Hematopoietic multipotent progenitor cell treated with erythropoietin and hydrocortisone succinate and interleukin-3 and kit ligand, for 6 days (in vitro differentiated cells): ENCODE measurements at regions not wholly inside any gene's neighbourhood (a gene's known extent, or its start where the extent isn't known, plus 50 kb on each side); places are given as distances from the start of the nearest gene placed in this dataset.

Experiments
- DNase-seq: peaks from one replicate; pipeline ENCODE4 v3.0.0-alpha.2; 2015

DNA sequence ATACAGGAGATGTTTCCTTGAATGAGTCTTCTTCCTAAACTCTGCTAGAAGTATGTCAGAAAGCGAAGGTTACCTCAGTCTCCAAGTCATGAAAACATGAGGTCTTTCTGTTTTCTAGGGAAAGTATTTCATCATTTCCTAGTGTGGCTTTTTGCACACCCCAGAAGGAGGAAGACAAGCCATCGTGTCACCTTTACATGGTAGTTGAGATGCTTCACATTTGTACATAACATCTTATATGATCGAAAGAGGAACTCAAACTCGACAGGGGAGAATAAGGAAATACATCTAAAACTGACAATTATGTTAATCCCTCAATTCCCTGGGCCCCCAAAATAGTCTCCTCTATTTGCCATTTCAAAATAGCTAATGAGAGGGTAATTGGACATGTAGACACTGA, 214.1 kb upstream of the PLEKHG7 start:
- no peak for DNase-seq

DNA sequence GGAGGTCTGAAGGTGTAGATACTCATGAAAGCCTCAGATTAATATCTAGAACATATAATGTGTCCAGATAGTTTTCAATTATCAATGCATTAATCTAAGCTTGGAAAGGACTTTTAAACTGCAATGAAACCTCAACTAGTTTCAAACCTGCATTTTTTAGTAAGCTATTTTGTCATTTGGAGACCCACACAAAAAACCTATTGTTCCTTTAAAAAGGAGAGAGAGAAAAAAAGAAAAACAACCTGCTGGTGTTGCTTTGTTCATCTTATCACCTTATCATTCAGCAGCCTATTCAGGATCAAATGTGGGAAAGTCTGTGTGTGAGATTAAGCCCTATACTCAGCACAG, 215.7 kb upstream of the PLEKHG7 start:
- no peak for DNase-seq

DNA sequence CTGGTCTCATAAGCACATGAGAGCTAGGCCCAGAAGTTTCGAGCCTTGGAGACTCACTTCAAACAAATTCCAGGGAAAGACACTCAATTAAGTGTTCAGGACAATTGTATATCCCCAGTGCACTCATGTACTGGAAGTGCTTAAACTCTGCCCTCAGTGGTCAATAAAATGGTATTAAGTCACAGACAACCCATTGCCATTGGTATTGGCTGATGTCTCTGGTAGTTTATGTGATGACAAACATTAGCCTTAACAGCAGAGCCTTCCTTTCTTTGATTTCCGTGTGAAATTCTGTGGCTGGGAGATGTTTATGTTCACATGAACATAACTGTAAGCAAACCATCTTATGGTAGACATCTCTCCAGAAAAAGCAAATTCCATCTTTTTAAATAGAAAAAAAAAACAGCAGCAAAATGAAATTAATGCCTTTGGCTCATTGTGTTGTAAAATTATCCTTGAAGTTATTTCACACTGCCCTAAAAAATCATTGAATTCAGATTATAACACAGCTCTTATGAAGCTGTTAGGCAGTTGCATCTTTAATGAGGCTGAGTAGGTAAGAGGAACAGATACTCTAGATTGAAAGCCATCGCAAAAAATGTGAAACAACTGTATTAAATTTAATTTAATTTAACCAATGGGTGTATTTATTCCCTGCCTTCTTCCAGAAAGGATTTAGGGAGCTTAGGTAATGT, 216.2 kb upstream of the PLEKHG7 start:
- DNase-seq = no peak

DNA sequence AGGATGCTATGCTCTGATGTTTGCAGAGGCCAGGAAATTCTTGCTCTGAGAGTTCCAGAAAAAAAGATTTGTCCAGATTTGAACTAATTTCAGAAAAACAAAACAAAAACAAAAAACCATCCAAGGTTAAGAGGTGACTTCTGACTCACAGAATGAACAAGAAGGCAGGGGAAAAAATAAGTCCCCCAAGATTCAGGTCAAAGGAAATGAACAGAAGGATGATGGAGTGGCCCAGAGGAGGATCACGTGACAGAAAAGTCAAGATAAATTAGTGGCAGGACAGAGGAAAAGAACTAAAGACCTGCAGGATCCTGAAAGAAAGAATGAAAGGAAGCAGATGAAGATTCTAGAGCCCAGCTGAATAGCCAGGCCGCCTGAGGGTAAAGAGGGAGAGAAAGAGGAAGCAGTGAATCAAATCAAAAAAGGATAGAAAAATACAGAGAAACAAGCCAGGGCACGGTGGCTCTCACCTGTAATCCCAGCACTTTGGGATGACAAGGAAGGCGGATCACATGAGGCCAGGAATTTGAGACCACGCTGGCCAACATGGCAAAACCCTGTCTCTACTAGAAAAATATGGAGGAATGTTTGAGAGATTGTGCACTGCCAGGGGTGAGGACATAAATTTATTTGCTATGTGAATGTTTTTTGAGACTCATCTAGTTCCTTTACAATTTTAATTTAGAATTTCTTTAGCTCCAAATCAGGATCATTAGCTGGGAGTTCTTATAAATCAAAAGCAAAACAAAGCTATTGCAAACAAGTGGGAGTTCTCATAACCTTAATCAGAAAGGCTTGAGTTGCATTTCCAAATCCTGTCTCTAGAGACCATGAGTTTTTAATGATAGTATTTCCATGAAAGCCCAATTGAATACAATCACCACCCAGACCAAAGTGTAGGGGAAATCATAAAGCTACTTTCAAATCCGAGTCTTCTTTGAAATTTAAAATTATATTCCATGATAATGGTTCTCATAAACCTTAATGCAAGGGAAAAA, 217.1 kb upstream of the PLEKHG7 start:
- DNase-seq = no peak

DNA sequence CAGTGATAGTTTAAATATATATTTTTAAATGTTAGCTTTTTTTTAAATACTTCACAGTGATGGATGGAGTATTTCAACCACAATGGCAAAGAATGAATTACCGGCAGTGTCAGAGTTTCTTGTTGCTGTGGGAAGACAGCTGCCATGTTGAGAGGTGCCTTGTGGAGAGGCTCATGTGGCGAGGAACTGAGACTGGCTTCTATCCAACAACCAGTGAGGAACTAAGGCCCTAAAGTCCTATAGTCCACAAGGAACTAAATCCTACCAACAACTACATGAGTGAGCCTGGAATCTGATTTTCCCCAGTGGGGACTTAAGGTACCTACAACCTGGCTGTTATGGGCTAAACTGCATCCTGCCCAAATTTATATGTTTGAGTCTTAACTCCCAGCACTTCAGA, 220.2 kb upstream of the PLEKHG7 start:
- no peak for DNase-seq

DNA sequence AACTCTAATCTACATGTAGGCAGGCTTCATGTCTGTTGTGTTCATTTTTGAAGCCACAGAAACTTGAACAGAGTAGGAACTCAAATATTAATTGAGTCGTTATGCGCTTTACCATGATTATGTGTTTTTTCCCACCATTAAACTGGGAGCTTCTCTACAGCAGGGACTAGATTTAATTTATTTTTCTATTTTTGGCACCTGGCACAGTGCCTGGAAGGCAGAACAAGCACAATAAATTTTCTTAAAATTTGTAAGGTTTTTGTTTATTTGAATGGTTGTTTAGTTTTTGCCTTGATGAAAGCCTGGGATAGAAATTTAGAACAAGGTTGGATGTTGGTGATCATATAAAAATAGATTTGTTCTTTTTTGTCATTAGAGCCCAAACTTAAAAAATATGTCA, 221.7 kb upstream of the PLEKHG7 start:
- no peak for DNase-seq

DNA sequence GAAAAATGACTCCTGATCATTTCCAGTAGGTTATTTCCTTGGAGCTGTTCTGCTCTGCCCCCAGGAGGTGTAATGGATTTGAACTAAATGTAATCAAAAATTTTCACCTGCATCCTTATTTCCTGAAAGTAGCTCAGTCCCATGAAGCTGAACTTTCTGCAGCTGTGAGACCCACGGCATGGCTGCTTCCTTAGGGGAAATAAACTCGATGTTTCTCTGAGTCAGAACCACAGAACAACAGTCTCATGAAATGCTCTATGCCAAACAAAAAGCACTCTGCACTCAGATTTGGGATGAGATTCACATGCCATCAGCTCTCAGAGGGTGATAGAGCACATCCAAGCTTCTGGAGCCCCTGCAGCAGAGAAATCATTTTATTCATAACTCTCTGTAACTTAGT, 224.1 kb upstream of the PLEKHG7 start:
- no peak for DNase-seq

DNA sequence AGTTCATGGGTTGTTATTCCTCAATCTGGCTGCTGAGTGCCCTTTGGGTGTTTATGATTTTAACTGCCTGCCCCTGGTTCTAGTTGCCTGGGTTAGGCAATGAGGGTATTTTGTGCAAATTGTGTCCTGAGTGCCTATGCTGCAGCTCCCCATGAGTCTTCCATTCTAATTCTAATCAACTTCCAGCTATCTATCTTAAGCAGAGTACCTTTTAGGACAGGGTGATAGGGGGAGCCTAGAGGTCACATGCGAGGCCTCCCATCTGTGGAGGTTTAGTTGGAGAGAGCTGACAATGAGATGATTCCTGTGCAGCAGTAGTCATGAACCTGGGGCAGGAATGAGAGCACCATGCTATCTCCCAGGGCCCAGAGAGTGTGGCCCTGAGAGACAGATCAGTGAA, 225.9 kb upstream of the PLEKHG7 start:
- no peak for DNase-seq

DNA sequence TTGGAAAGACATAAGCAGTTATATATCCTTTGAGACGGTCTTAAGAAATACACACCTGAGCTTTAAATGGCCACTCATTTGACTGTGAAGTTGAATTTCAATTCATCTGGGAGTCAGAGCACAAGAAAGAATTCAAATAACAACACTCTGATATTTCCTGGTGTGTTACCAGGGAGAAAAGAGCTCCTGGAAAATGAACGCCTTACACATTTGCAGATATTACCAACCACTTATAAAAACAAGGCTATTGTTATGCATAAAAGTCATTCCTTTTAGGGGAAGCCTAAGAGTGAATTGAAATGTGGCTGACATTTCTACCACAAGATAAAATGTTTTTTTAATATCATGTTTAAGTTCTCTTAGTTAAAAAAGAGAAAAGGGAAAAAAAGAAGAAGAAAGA, 229.2 kb upstream of the PLEKHG7 start:
- DNase-seq = no peak

DNA sequence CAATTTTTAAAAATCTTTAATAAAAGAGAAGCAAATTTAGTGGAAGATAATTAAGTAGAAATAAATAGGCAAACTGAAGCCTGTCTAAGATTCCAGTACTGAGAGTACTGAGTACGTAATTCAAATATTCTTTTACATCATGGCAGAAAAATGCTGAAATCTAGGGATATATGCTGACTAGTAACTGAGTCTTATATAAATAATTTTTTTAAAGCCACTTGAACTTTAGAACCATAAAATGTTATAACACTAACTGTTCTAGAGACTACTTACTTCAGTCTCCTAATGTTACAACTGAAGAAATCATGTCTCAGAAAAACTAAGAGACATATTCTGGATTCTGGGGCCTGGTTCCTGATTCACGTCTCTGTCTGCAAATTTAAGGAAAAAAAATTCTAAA, 230.6 kb upstream of the PLEKHG7 start:
- no peak for DNase-seq

DNA sequence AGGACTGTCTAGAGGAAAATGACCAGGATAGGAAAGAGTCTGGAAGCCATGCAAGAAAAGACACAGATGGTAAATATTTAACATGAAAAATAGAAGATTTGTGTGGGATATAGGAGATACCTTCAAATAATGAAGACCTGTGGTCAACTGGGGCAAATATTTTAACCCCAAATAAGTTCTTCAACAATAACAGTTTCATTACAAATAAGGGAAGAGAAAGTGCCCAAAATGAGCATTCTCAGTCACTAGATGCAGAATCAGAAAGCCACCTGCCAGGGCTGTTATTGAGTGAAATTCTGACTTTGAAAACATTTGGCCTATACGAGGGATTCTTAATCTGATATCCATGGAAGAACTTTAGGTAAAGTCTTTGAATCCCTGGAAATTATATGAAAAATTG, 231.2 kb upstream of the PLEKHG7 start:
- DNase-seq = no peak

DNA sequence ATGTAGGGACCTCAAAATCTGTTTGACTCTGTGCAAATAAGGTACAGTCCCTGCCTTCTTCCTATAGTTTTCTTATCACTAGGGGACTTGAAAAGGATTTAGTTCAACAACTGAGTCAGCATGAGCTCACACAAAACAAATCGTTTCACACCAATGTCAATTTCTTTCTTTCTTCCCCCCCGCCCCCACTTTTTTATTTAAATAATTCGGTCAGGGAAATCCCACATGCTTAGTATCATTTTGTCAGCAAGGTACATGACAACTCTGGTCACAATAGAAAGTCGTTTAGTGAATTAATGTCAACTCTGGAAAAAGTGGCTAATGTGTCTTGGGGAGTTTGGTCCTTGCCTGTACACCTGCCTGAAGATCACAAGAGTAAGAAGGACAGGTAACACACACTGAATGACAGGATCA, 232.2 kb upstream of the PLEKHG7 start:
- no peak for DNase-seq

DNA sequence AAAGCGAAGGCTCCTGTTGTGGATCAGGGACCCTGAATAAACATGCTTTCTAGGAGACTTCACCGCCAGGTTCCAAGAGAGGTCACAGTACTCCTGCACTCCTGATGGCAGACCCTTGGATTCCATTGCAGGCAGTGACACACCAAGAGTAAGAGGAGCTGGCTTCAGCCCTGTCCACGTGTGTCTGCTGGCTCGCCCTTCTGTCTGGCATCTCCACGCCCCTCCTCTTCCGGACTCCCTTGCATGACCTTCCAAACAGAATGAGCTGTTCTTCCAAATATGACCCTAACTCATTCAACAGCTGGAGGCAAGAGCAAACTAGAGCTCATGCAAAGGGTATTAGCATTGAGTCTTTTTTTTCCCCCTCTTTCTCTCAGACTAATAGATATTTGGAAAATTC, 233.0 kb upstream of the PLEKHG7 start:
- no peak for DNase-seq

DNA sequence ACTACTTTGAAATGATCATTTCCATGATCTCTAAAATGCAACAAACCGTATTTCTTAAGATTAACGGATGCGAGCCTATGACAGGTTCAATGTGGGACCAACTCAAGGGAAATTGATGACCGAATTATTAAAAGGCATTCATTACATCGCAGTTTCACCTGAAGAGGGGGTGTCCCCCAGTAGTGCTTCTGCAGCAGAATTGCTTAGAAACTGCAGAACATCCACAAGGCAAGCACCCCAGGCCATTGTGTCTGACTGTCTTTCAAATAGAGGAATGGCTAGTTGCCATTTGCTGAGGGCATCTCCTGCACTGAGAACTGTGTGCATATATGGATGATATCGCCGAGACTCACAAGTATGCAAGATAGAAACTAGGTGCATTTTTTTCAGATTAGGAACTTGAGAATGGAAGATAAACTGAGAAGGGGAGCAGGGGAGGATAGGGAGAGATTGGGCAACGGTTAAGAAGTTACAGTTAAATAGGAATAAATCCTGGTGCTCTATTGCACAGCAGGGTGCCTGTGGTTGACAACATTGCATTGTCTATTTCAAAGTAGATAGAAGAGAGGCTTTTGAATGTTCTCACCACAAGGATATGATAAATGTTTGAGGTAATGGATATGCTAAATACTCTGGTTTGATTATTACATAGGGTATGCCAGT, 234.3 kb upstream of the PLEKHG7 start:
- DNase-seq = no peak

DNA sequence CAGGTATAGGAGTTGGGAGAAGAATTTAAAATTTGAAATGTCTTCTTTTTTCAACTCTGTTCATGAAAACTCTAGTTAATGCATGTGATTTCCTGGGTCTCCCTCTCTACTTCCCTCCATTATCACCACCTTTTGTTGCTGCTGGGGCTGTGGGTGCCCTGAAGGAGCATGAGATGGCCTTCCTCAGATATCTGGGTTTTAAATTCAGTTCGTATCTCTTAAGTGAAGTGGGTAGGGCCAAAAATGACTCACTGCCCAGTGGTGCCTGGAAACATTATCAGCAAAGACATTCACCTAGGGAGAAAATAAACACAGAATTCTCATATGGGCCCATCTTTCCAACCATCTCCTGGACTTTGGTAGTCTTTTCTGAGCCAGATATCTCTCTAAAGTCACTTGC, 234.9 kb upstream of the PLEKHG7 start:
- peak; percentile 6 for DNase-seq

DNA sequence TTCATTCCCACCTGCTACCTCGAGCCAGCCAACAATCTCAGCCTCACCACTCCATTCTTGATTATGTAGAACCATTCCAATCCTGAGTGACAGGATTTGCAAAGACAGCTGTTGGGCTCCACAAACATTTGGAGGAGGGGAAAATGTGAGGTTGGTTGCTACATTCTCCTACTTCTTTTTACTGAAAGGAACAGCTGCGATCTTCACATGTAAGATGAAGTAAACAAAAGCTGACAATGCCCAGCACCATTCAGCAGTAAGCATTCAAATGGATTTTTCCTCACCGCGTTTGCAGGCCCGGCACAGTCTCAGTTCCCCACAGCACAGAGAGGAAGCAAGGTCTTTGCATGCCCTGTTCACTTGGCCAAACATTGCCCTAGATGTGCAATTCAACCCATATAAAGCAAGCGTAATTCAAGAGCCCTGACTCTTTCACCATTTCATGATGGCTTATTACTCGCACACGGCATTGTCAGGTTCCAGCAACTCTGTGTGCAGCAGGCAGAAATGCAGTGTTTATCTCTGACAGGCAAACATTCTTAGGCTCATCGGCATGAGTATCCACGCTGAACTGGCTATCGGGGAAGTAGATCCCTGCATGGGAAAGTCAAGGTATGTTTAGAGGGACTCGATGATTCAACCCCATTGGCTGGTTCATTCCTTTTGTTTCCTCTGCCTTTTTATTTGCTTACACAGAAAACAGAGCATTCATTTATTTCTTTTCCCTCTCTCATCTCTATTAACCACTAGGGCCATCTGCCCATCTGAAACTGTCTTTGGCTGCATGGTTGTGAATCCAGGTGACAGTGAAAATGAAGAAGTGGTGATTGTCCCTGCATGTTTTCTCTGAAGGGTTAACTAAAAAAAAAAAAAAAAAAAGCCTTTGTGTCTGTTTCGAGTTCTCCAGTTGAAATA, 236.1 kb upstream of the PLEKHG7 start:
- no peak for DNase-seq

DNA sequence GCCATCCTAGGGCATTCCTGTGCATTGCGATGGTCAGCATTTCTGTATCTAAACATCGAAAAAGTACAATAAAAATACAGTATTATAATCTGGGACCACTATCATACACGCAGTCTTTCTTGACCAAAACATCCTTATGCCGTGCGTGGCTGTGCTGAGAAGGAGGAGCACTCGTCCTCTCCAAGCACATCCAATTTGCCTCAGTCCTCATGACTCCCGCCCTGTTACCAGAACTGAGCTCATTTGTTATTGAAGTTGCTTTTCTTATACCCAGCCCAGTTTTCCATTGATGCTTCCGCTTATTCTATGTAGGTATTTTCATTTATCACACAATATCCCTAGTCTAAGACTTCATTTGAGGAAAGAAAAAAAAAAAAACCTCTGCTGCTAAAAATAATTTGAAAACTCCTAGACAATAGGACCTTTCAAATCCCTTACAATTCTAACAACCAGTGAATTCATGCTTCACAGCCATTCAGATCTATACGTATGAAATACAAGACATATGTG, 236.9 kb upstream of the PLEKHG7 start:
- DNase-seq = no peak

DNA sequence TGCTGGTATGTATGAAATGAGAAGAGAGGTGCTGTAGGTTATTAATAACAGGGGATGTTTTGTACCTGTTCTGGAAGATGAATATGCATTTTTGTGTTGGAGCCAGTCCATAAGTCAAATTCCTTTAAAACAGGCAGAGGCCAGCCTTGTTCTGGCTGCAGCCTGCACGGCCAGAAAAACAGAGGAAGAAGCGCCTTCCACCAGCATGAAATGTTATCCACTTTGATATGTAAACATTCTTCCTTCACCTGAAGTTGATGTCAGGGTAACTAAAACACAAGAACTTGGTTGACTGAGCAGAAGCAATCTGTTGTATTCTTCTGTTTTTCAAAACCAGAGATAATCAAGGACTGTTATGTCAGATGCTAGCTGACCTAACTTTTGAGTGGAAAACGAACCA, 237.9 kb upstream of the PLEKHG7 start:
- no peak for DNase-seq

DNA sequence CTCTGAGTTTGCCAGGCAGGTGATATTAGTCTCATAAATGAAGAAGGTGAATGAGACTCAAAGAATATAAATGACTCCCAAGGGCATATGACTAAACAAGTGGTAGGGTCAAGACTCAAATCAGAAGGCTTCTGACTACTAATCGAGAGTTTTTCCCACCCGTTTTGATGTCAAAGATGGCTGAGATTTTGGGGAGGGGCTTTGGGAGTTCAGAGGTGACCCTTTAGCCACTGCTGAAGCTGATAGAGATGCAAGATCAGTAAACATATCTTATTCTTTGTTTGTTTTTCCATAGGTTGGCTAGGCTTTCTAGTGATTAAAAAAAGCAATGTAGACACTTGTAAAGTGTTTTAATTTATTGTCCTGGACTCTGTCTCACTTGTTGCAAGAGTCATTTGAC, 239.6 kb upstream of the PLEKHG7 start:
- DNase-seq = no peak

DNA sequence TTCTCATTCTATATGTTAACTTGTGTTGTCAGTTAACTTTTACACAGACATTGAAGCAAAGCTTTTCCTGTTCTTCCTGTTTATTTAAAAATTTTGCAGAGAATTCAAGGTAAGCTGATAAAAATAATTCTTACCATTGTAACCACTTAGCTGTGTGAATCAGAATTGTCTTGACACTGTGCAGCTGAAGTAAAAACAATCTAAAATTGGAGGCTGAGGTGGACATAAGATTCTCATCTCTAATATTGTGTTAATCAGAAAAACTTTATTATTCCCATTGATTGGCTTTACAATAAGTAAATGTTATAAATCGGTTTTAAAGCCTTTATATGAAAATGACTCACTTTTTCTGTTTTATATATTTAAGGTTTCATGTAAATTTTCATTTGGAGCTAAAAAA, 240.3 kb upstream of the PLEKHG7 start:
- no peak for DNase-seq

DNA sequence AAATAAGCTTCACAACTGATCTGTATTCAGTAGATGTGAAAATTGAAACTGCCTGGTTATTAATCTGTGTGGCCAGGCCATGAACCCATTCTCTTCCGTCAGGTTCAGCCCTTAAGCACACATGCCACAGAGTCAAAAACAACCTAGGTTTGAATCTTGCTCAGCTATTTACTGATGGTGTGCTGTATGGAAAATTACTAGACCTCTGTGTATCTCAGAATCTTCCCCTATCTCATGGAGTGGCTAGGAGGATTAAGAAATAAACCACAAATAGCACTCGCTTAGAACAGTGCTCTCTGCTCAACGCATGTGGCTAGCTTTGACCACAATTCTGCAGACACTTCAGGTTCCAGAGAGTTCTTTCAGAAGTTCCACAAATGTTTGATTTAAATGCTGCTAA, 240.7 kb upstream of the PLEKHG7 start:
- peak; percentile 72 for DNase-seq

DNA sequence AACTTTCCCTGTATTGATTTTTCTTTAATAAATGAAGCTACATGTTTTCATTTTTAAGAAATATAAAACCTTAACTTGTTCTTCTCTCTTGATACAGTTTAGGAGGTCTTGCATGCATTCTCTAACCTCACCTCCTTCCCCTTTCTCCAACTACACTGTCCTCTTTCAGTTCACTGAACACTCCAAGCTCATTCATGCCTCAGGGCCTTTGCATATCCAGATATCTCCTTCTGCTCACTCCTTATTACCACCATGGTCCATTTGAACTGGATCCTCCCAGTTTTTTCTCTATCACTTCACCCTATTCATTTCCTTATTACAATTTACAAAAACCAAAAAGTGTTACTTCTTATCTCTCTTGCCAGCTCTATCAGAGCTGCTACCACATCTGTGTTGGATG, 242.9 kb upstream of the PLEKHG7 start:
- DNase-seq = no peak

DNA sequence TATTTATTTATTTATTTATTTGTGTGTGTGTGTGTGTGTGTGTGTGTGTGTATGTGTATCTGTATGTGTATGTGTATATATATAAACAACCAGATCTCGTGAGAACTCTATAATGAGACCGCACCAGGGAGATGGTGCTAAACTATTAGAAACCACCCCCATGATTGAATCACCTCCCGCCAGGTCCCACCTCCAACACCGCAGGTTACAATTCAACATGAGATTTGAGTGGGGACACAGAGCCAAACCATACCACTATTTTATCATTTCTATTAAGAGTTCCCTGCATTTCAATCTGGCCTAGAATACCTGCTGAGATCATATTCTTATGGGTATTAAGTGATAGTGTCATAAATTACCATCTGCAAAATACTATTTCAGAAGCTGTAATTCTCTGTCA, 243.8 kb upstream of the PLEKHG7 start:
- no peak for DNase-seq
